Activated naive CD8-positive, alpha-beta T cell (primary cell): ENCODE measurements at regions not wholly inside any gene's neighbourhood (a gene's known extent, or its start where the extent isn't known, plus 50 kb on each side); places are given as distances from the start of the nearest gene placed in this dataset.

ENCODE experiments used
- H3K27ac Mint-ChIP-seq: one replicate; pipeline ENCODE4 v1.8.0; 2021; ENCODE audit warnings: mixed read lengths
- H3K27me3 Mint-ChIP-seq: one replicate; pipeline ENCODE4 v1.8.0; 2021; ENCODE audit warnings: mixed read lengths
- H3K36me3 Mint-ChIP-seq: one replicate; pipeline ENCODE4 v1.8.0; 2021; ENCODE audit warnings: mixed read lengths
- H3K4me1 Mint-ChIP-seq: one replicate; pipeline ENCODE4 v1.8.0; 2021; ENCODE audit warnings: low read depth, mixed read lengths
- H3K4me3 Mint-ChIP-seq: one replicate; pipeline ENCODE4 v1.8.0; 2021; ENCODE audit warnings: mild to moderate bottlenecking, mixed read lengths
- H3K9me3 Mint-ChIP-seq: one replicate; pipeline ENCODE4 v1.8.0; 2021; ENCODE audit warnings: low read depth, mixed read lengths

GRCh38 chr1:34488080-34488708 lies 266.7 kb upstream of the GJB5 start:
- no peaks in the 10 kb centered on the region for H3K4me1 Mint-ChIP-seq
- H3K27ac Mint-ChIP-seq = no peak overlapping the region
- no peaks in the 10 kb centered on the region for H3K36me3 Mint-ChIP-seq
- H3K9me3 Mint-ChIP-seq = peaks cover 13% of the 10 kb centered on the region
- H3K27me3 Mint-ChIP-seq = peaks cover 12% of the 10 kb centered on the region
- H3K4me3 Mint-ChIP-seq = no peak overlapping the region

- H3K36me3 Mint-ChIP-seq = no peaks in the 10 kb centered on the region
- peaks cover 10% of the 10 kb centered on the region for H3K27me3 Mint-ChIP-seq
- peaks cover 4% of the 10 kb centered on the region for H3K9me3 Mint-ChIP-seq
- H3K4me3 Mint-ChIP-seq = no peak overlapping the region
- H3K27ac Mint-ChIP-seq = no peak overlapping the region
- H3K4me1 Mint-ChIP-seq = no peaks in the 10 kb centered on the region
Observed at GRCh38 chr1:34500451-34500850, 254.4 kb upstream of the GJB5 start.

- H3K27me3 Mint-ChIP-seq = peaks cover 7% of the 10 kb centered on the region
- H3K36me3 Mint-ChIP-seq = no peaks in the 10 kb centered on the region
- H3K4me1 Mint-ChIP-seq = no peaks in the 10 kb centered on the region
- H3K4me3 Mint-ChIP-seq = no peak overlapping the region
- peaks cover 23% of the 10 kb centered on the region for H3K9me3 Mint-ChIP-seq
- H3K27ac Mint-ChIP-seq = no peak overlapping the region
Observed at GRCh38 chr1:34511802-34512201, 243.0 kb upstream of the GJB5 start.

- no peaks in the 10 kb centered on the region for H3K4me1 Mint-ChIP-seq
- H3K9me3 Mint-ChIP-seq = peaks cover 5% of the 10 kb centered on the region
- H3K36me3 Mint-ChIP-seq = no peaks in the 10 kb centered on the region
- H3K27ac Mint-ChIP-seq = no peak overlapping the region
- peaks cover 5% of the 10 kb centered on the region for H3K27me3 Mint-ChIP-seq
- H3K4me3 Mint-ChIP-seq = no peak overlapping the region
Observed at GRCh38 chr1:34518146-34518699, 236.6 kb upstream of the GJB5 start.

GRCh38 chr1:34520111-34520510 lies 234.7 kb upstream of the GJB5 start:
- H3K27ac Mint-ChIP-seq = no peak overlapping the region
- no peaks in the 10 kb centered on the region for H3K4me1 Mint-ChIP-seq
- no peaks in the 10 kb centered on the region for H3K36me3 Mint-ChIP-seq
- H3K9me3 Mint-ChIP-seq = peaks cover 5% of the 10 kb centered on the region
- peaks cover 14% of the 10 kb centered on the region for H3K27me3 Mint-ChIP-seq
- no peak overlapping the region for H3K4me3 Mint-ChIP-seq

GRCh38 chr1:34524783-34525182 lies 230.1 kb upstream of the GJB5 start:
- peaks cover 25% of the 10 kb centered on the region for H3K27me3 Mint-ChIP-seq
- H3K4me3 Mint-ChIP-seq = no peak overlapping the region
- no peaks in the 10 kb centered on the region for H3K9me3 Mint-ChIP-seq
- H3K27ac Mint-ChIP-seq = no peak overlapping the region
- no peaks in the 10 kb centered on the region for H3K36me3 Mint-ChIP-seq
- H3K4me1 Mint-ChIP-seq = no peaks in the 10 kb centered on the region

GRCh38 chr1:34529935-34530859 lies 224.7 kb upstream of the GJB5 start:
- no peak overlapping the region for H3K27ac Mint-ChIP-seq
- H3K4me3 Mint-ChIP-seq = no peak overlapping the region
- H3K9me3 Mint-ChIP-seq = no peaks in the 10 kb centered on the region
- no peaks in the 10 kb centered on the region for H3K4me1 Mint-ChIP-seq
- peaks cover 23% of the 10 kb centered on the region for H3K27me3 Mint-ChIP-seq
- H3K36me3 Mint-ChIP-seq = no peaks in the 10 kb centered on the region

- Mint-ChIP-seq H3K27ac (no peak overlapping the region), H3K27me3 (peaks cover 22% of the 10 kb centered on the region)
Observed at GRCh38 chr1:34532113-34532512, 222.7 kb upstream of the GJB5 start.

GRCh38 chr1:34538481-34538880 lies 216.4 kb upstream of the GJB5 start:
- peaks cover 5% of the 10 kb centered on the region for H3K9me3 Mint-ChIP-seq
- no peaks in the 10 kb centered on the region for H3K4me1 Mint-ChIP-seq
- H3K4me3 Mint-ChIP-seq = no peak overlapping the region
- H3K27ac Mint-ChIP-seq = no peak overlapping the region
- H3K27me3 Mint-ChIP-seq = peaks cover 25% of the 10 kb centered on the region
- H3K36me3 Mint-ChIP-seq = no peaks in the 10 kb centered on the region

More at GRCh38 chr1:34532113-34532512, 222.7 kb upstream of the GJB5 start:
- Mint-ChIP-seq H3K4me3 (no peak overlapping the region), H3K9me3 (no peaks in the 10 kb centered on the region), H3K4me1 (no peaks in the 10 kb centered on the region), H3K36me3 (no peaks in the 10 kb centered on the region)

- Mint-ChIP-seq H3K9me3 (no peaks in the 10 kb centered on the region), H3K27me3 (peaks cover 16% of the 10 kb centered on the region), H3K4me3 (no peak overlapping the region), H3K36me3 (no peaks in the 10 kb centered on the region), H3K4me1 (no peaks in the 10 kb centered on the region), H3K27ac (no peak overlapping the region)
Observed at GRCh38 chr1:34547046-34547674, 207.7 kb upstream of the GJB5 start.

- Mint-ChIP-seq H3K27me3 (peaks cover 16% of the 10 kb centered on the region), H3K36me3 (no peaks in the 10 kb centered on the region), H3K4me3 (no peak overlapping the region), H3K4me1 (no peaks in the 10 kb centered on the region), H3K27ac (no peak overlapping the region), H3K9me3 (peaks cover 4% of the 10 kb centered on the region)
Observed at GRCh38 chr1:34549199-34549598, 205.6 kb upstream of the GJB5 start.

GRCh38 chr1:34578306-34578705 lies 176.5 kb upstream of the GJB5 start:
- no peak overlapping the region for H3K27ac Mint-ChIP-seq
- no peaks in the 10 kb centered on the region for H3K36me3 Mint-ChIP-seq
- H3K4me1 Mint-ChIP-seq = no peaks in the 10 kb centered on the region
- H3K9me3 Mint-ChIP-seq = no peaks in the 10 kb centered on the region
- H3K4me3 Mint-ChIP-seq = no peak overlapping the region
- H3K27me3 Mint-ChIP-seq = peaks cover 18% of the 10 kb centered on the region

- no peak overlapping the region for H3K27ac Mint-ChIP-seq
- no peaks in the 10 kb centered on the region for H3K36me3 Mint-ChIP-seq
Observed at GRCh38 chr1:34582356-34582755, 172.5 kb upstream of the GJB5 start.

GRCh38 chr1:34587761-34588160 lies 167.1 kb upstream of the GJB5 start:
- H3K4me3 Mint-ChIP-seq = no peak overlapping the region
- H3K27ac Mint-ChIP-seq = no peak overlapping the region
- H3K36me3 Mint-ChIP-seq = no peaks in the 10 kb centered on the region
- H3K4me1 Mint-ChIP-seq = no peaks in the 10 kb centered on the region
- no peaks in the 10 kb centered on the region for H3K9me3 Mint-ChIP-seq
- H3K27me3 Mint-ChIP-seq = peaks cover 2% of the 10 kb centered on the region

More at GRCh38 chr1:34582356-34582755, 172.5 kb upstream of the GJB5 start:
- H3K4me3 Mint-ChIP-seq = no peak overlapping the region
- H3K9me3 Mint-ChIP-seq = no peaks in the 10 kb centered on the region
- no peaks in the 10 kb centered on the region for H3K4me1 Mint-ChIP-seq
- peaks cover 11% of the 10 kb centered on the region for H3K27me3 Mint-ChIP-seq

GRCh38 chr1:34590211-34590623 lies 164.6 kb upstream of the GJB5 start:
- H3K36me3 Mint-ChIP-seq = no peaks in the 10 kb centered on the region
- no peak overlapping the region for H3K27ac Mint-ChIP-seq
- no peaks in the 10 kb centered on the region for H3K9me3 Mint-ChIP-seq
- H3K4me3 Mint-ChIP-seq = no peak overlapping the region
- H3K27me3 Mint-ChIP-seq = no peaks in the 10 kb centered on the region
- H3K4me1 Mint-ChIP-seq = no peaks in the 10 kb centered on the region
